Naive thymus-derived CD4-positive, alpha-beta T cell (primary cell): ENCODE measurements at regions not wholly inside any gene's neighbourhood (a gene's known extent, or its start where the extent isn't known, plus 50 kb on each side); places are given as distances from the start of the nearest gene placed in this dataset.

Source experiments
- ATAC-seq: fragments of 150-1000 bp; cut with Tn5 transposase; 2 replicates; pipeline ENCODE4 v1.10.0; 2021; ENCODE audit warnings: mild to moderate bottlenecking, moderate library complexity
- CTCF ChIA-PET: fragments of 350-600 bp; sonication (Branson Sonifier 250); formaldehyde crosslinking; loops from one replicate; lab custom pipeline; 2021; ENCODE audit warnings: antibody characterized with exemption; lab: Charles Lee
- POLR2A ChIA-PET: fragments of 350-600 bp; sonication (Branson Sonifier 250); formaldehyde crosslinking; loops from one replicate; lab custom pipeline; 2021; ENCODE audit warnings: antibody characterized with exemption, inconsistent platforms; lab: Charles Lee
- DNase-seq, 9 donors: peaks; one replicate each; pipeline versions ENCODE4 v3.0.0 to v3.0.0-alpha.2; 2020 to 2022; ENCODE audit warnings: mixed read lengths in 1 of 9
- H3K27ac ChIP-seq: one replicate; pipeline ENCODE4 v1.7.0; 2013; ENCODE audit warnings: mild to moderate bottlenecking, low read depth, low read length, moderate library complexity
- H3K27me3 ChIP-seq, 2 donors: one replicate each; pipeline ENCODE4 v1.7.0; 2013; ENCODE audit warnings: low read length in 2 of 2, mild to moderate bottlenecking in 2 of 2, moderate library complexity in 2 of 2; ENCODE audit not compliant: control insufficient read depth in 2 of 2, insufficient read depth in 2 of 2
- H3K36me3 ChIP-seq, 3 experiments: 1 replicate in 2 of 3; 2 replicates in 1 of 3; pipeline ENCODE4 v1.7.0; 2013; ENCODE audit warnings: low read length in 3 of 3, mild to moderate bottlenecking in 3 of 3, moderate library complexity in 1 of 3; ENCODE audit not compliant: insufficient read depth in 3 of 3, control insufficient read depth in 2 of 3
- H3K4me1 ChIP-seq, 2 donors: one replicate each; pipeline ENCODE4 v1.7.0; 2013; ENCODE audit warnings: low read length in 2 of 2, mild to moderate bottlenecking in 2 of 2, moderate library complexity in 1 of 2; ENCODE audit not compliant: control insufficient read depth in 2 of 2, insufficient read depth in 2 of 2
- H3K4me3 ChIP-seq: 2 replicates; pipeline ENCODE4 v1.7.0; 2013; ENCODE audit warnings: mild to moderate bottlenecking, low read length
- H3K9me3 ChIP-seq, 3 experiments: 1 replicate in 2 of 3; 2 replicates in 1 of 3; pipeline ENCODE4 v1.7.0; 2013; ENCODE audit warnings: low read length in 3 of 3; ENCODE audit not compliant: control insufficient read depth in 2 of 3
- H3K27ac Mint-ChIP-seq, 9 donors: one replicate each; pipeline ENCODE4 v1.8.0; 2020 to 2022; ENCODE audit warnings: mixed read lengths in 9 of 9, mild to moderate bottlenecking in 8 of 9, moderate library complexity in 5 of 9, inconsistent platforms in 2 of 9
- H3K27me3 Mint-ChIP-seq, 5 donors: one replicate each; pipeline ENCODE4 v1.8.0; 2021 to 2022; ENCODE audit warnings: mixed read lengths in 5 of 5, mild to moderate bottlenecking in 1 of 5
- H3K36me3 Mint-ChIP-seq, 5 donors: one replicate each; pipeline ENCODE4 v1.8.0; 2020 to 2022; ENCODE audit warnings: mixed read lengths in 5 of 5, mild to moderate bottlenecking in 3 of 5, inconsistent platforms in 1 of 5
- H3K4me1 Mint-ChIP-seq, 7 donors: one replicate each; pipeline ENCODE4 v1.8.0; 2020 to 2022; ENCODE audit warnings: mixed read lengths in 7 of 7, mild to moderate bottlenecking in 3 of 7, inconsistent platforms in 1 of 7
- H3K4me3 Mint-ChIP-seq, 10 donors: one replicate each; pipeline ENCODE4 v1.8.0; 2020 to 2022; ENCODE audit warnings: mild to moderate bottlenecking in 10 of 10, mixed read lengths in 10 of 10, moderate library complexity in 6 of 10, inconsistent platforms in 2 of 10
- H3K9me3 Mint-ChIP-seq, 11 donors: one replicate each; pipeline ENCODE4 v1.8.0; 2020 to 2022; ENCODE audit warnings: mixed read lengths in 11 of 11, mild to moderate bottlenecking in 4 of 11, inconsistent platforms in 1 of 11, moderate library complexity in 1 of 11
- intact Hi-C, 2 donors: fragments of 100-400 bp; cut with micrococcal nuclease; formaldehyde crosslinking; loops; one replicate each; pipeline ENCODE4 v1.15.1; 2023

DNA sequence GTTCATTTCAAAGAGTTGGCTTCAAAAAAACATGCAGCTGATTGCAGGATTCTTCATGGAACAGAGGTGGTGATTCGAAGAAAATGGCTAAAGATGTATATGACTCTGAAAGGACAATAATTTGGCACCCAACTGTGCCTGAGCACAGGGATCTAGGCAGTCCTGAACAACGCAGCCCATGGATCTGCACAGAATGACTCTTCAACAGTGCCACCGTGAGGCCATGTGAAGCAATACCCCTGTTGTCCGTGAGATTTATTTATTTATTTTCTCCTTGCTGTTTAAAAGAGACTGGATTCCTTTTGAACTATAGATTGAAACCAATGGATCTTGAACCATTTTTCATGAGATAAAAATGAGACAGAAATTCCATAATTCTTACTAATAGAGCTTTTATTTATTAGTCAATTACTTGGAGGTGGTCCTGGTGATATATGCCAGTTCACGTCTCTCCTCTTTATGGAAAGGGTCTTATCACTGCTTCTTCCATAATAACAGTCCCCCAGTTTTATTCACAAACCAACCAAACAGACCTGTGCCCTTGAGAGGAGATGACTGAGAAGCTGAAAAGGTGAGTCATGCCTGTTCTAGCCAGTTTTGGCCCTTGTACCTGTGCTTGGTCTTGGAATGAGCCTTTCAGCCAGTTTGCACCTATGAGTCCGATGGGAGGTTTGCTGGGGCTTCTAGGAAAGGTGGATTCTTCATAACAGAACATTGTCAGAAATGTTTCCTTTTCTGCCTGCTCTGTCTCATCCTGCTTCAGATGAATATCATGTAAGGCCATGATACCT, 1598.3 kb downstream of the AACS start:
- no peak overlapping the region for H3K4me3 Mint-ChIP-seq
- no peak overlapping the region for H3K27ac Mint-ChIP-seq
- no peaks in the 10 kb centered on the region for H3K4me1 Mint-ChIP-seq
- no peak for ATAC-seq
- H3K36me3 Mint-ChIP-seq: peaks cover 0 to 4% (median 0%) of the 10 kb centered on the region in 5 donors
- peaks cover 0 to 6% (median 0%) of the 10 kb centered on the region in 5 donors for H3K27me3 Mint-ChIP-seq
- no peaks in the 10 kb centered on the region for H3K9me3 ChIP-seq
- no peak for DNase-seq
- no peak overlapping the region for H3K4me3 ChIP-seq
- H3K27me3 ChIP-seq: no peaks in the 10 kb centered on the region
- CTCF ChIA-PET: no interaction called here
- H3K36me3 ChIP-seq: no peaks in the 10 kb centered on the region
- no peak overlapping the region for H3K27ac ChIP-seq
- POLR2A ChIA-PET: no interaction called here
- H3K4me1 ChIP-seq: no peaks in the 10 kb centered on the region
- intact Hi-C loops: no loop called here
- H3K9me3 Mint-ChIP-seq: peaks cover 5 to 33% (median 16%) of the 10 kb centered on the region in 11 donors

DNA sequence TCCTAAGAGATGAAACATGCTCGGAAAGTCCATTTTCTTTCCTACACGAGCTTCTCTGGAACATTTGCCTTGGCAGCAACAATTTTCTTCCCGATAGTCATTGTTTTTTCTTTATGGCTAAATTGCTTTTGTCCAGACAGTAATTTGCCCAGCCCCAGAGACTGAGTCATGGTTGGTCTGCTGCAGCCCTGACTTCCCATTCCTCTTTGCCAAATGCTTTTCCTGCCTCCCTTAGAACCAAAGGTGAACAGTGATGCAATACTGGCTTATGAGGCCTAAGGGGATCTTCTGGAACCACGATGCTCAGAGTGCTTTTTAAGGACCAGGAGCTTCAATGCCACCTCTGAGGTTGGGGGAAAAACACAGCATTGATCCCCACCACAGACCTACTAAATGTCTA, 1599.6 kb upstream of the TMEM132C start:
- POLR2A ChIA-PET: no interaction called here

DNA sequence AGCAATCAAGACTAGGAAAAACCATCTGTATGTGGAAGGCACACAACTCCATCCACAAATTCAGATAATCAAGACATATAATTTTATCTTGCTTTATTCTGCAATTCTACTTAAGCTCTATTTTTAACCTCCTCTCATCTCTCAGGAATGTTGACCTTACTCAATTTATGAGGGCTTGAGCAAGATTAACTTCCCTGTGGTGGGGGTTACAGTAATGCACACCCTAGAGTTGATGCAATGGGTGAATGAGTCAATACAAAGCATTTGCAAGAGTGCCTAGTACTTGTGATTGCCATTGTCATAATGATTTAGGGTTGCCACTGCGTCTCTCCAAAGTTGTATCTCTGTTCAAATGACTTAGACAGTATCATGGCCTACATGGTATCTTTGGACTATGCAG, 1598.4 kb upstream of the TMEM132C start:
- ChIA-PET CTCF (no interaction called here), POLR2A (no interaction called here)
- no peak for DNase-seq
- H3K4me3 ChIP-seq: no peak overlapping the region
- no peaks in the 10 kb centered on the region for H3K4me1 Mint-ChIP-seq
- no peaks in the 10 kb centered on the region for H3K27me3 ChIP-seq
- H3K36me3 ChIP-seq: no peaks in the 10 kb centered on the region
- intact Hi-C loops: no loop called here
- H3K27ac Mint-ChIP-seq: no peak overlapping the region
- no peak overlapping the region for H3K27ac ChIP-seq
- no peaks in the 10 kb centered on the region for H3K36me3 Mint-ChIP-seq
- H3K4me1 ChIP-seq: no peaks in the 10 kb centered on the region
- H3K4me3 Mint-ChIP-seq: no peak overlapping the region
- H3K27me3 Mint-ChIP-seq: no peaks in the 10 kb centered on the region
- no peaks in the 10 kb centered on the region for H3K9me3 ChIP-seq
- H3K9me3 Mint-ChIP-seq: peaks cover 0 to 4% (median 0%) of the 10 kb centered on the region in 11 donors
- ATAC-seq: no peak

More for the DNA sequence above, 1599.6 kb upstream of the TMEM132C start:
- CTCF ChIA-PET: no interaction called here
- Mint-ChIP-seq H3K4me3 (no peak overlapping the region), H3K27me3 (no peaks in the 10 kb centered on the region), H3K27ac (no peak overlapping the region), H3K36me3 (no peaks in the 10 kb centered on the region), H3K4me1 (no peaks in the 10 kb centered on the region), H3K9me3 (peaks cover 0 to 12% (median 3%) of the 10 kb centered on the region in 11 donors)
- Histone ChIP-seq H3K27ac (no peak overlapping the region), H3K9me3 (no peaks in the 10 kb centered on the region), H3K4me3 (no peak overlapping the region), H3K36me3 (no peaks in the 10 kb centered on the region), H3K4me1 (no peaks in the 10 kb centered on the region), H3K27me3 (no peaks in the 10 kb centered on the region)
- ATAC-seq (no peak), DNase-seq (no peak)
- intact Hi-C loops: no loop called here

DNA sequence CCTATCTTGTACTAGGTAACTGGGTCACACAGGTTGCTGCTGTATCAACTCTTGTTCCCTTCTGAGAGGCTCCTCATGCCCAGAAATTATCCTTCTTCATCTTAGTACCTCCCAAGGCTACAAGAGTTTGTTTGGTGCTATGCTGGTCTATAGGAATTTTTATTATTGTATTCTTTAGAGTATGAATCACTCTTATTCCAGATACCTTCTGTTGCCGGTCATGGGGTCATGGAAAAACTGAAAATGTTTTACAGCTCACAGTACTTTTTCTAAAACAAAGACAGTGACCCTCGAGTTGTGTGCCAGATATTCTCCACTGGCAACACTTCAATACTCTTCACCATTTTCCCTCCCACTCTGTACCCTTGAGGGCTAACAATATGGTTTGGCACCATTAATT, 1598.0 kb upstream of the TMEM132C start:
- ChIA-PET POLR2A (no interaction called here), CTCF (no interaction called here)
- intact Hi-C loops: no loop called here
- no peaks in the 10 kb centered on the region for H3K4me1 ChIP-seq
- Mint-ChIP-seq H3K27me3 (no peaks in the 10 kb centered on the region), H3K36me3 (no peaks in the 10 kb centered on the region), H3K4me3 (no peak overlapping the region), H3K9me3 (peaks cover 0 to 4% (median 0%) of the 10 kb centered on the region in 11 donors), H3K27ac (no peak overlapping the region), H3K4me1 (no peaks in the 10 kb centered on the region)
- no peak overlapping the region for H3K27ac ChIP-seq
- H3K9me3 ChIP-seq: no peaks in the 10 kb centered on the region
- H3K36me3 ChIP-seq: no peaks in the 10 kb centered on the region
- no peak overlapping the region for H3K4me3 ChIP-seq
- ATAC-seq (no peak), DNase-seq (no peak)
- H3K27me3 ChIP-seq: no peaks in the 10 kb centered on the region

DNA sequence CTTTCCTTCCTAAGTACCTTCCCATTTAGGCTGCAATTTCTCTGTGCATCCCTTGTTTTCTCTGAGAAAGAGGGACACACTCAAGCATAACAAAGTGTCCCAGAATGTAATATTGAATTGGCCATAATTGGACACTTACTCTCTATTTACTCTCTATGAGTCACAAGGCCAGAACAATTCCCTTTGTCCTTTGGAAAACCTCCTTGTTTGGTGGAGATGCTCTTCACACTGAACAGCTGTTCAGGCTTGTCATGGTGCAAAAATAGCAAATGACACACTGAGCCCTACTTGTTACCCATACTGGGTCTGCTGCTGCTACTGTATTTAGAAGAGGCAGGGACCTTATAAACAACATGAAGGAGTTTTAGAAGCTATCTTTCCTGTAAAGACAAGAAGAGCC, 1590.5 kb upstream of the TMEM132C start:
- Histone ChIP-seq H3K4me1 (no peaks in the 10 kb centered on the region), H3K9me3 (no peaks in the 10 kb centered on the region), H3K27me3 (no peaks in the 10 kb centered on the region), H3K27ac (no peak overlapping the region), H3K36me3 (no peaks in the 10 kb centered on the region), H3K4me3 (no peak overlapping the region)
- no peak for DNase-seq
- no peak overlapping the region for H3K4me3 Mint-ChIP-seq
- no peaks in the 10 kb centered on the region for H3K4me1 Mint-ChIP-seq
- CTCF ChIA-PET: interaction anchor here (0.8 kb wide), 1 partner anchor 613 kb away, joined by 3 read pairs; no protein-coding TSS in a partner anchor
- POLR2A ChIA-PET: no interaction called here
- no peak for ATAC-seq
- peaks cover 0 to 9% (median 0%) of the 10 kb centered on the region in 11 donors for H3K9me3 Mint-ChIP-seq
- H3K27ac Mint-ChIP-seq: no peak overlapping the region
- H3K36me3 Mint-ChIP-seq: no peaks in the 10 kb centered on the region
- peaks cover 0 to under 1% (median 0%) of the 10 kb centered on the region in 5 donors for H3K27me3 Mint-ChIP-seq
- intact Hi-C loops: no loop called here

DNA sequence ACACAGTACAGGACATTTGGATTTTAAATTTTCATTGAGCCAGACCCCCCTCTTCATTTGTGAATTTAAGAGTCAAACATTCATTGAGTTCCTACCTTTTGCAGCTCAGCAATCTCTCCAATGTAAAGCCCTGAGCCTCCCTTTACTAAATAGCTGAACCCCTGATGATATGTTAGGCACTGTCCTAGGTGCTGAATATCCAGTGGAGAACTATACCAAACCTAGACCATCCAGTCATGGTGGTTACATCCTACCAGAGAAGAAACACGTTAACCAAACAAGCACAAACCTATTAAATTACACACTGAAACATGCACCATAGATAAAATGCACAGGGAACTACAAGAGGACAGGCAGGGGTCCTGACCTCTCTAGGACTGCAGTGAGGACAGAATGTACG, 1585.3 kb upstream of the TMEM132C start:
- POLR2A ChIA-PET: no interaction called here
- CTCF ChIA-PET: no interaction called here
- Histone ChIP-seq H3K27me3 (no peaks in the 10 kb centered on the region), H3K9me3 (no peaks in the 10 kb centered on the region), H3K4me1 (no peaks in the 10 kb centered on the region), H3K36me3 (no peaks in the 10 kb centered on the region), H3K27ac (no peak overlapping the region), H3K4me3 (no peak overlapping the region)
- Mint-ChIP-seq H3K4me3 (no peak overlapping the region), H3K9me3 (peaks cover 3 to 21% (median 9%) of the 10 kb centered on the region in 11 donors), H3K27me3 (peaks cover 0 to 5% (median 0%) of the 10 kb centered on the region in 5 donors), H3K36me3 (peaks cover 0 to 6% (median 0%) of the 10 kb centered on the region in 5 donors), H3K4me1 (no peaks in the 10 kb centered on the region), H3K27ac (no peak overlapping the region)
- no peak for ATAC-seq
- intact Hi-C loops: no loop called here
- DNase-seq: no peak

DNA sequence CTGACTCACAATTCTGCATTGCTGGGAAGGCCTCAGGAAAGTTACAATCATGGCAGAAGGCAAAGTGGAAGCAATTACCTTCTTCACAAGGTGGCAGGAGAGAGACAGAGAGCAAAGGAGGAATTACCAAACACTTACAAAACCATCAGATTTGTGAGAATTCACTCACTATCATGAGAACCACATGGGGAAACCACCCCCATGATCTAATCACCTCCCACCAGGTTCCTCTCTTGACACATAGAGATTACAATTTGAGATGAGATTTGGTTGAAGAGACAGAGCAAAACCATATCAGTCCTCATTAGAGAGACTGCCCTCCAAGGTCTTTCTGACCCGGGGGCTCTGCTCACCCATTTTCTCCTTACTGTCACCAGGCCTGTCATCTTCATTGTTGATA, 1582.3 kb upstream of the TMEM132C start:
- H3K36me3 ChIP-seq: no peaks in the 10 kb centered on the region
- H3K4me1 ChIP-seq: no peaks in the 10 kb centered on the region
- ChIA-PET POLR2A (no interaction called here), CTCF (no interaction called here)
- Mint-ChIP-seq H3K9me3 (peaks cover 3 to 19% (median 8%) of the 10 kb centered on the region in 11 donors), H3K4me3 (no peak overlapping the region), H3K27me3 (peaks cover 0 to 5% (median 0%) of the 10 kb centered on the region in 5 donors), H3K36me3 (peaks cover 0 to 6% (median 0%) of the 10 kb centered on the region in 5 donors), H3K4me1 (no peaks in the 10 kb centered on the region), H3K27ac (no peak overlapping the region)
- ATAC-seq (no peak), DNase-seq (no peak)
- no peak overlapping the region for H3K4me3 ChIP-seq
- H3K27me3 ChIP-seq: no peaks in the 10 kb centered on the region
- intact Hi-C loops: no loop called here
- H3K27ac ChIP-seq: no peak overlapping the region
- H3K9me3 ChIP-seq: no peaks in the 10 kb centered on the region
